C4-2B (cell line): ENCODE measurements at regions not wholly inside any gene's neighbourhood (a gene's known extent, or its start where the extent isn't known, plus 50 kb on each side); places are given as distances from the start of the nearest gene placed in this dataset.

Experiments used
- ZFX ChIP-seq: fragments of 450-650 bp; IDR thresholded peaks from 2 replicates; pipeline ENCODE4 v1.6.1; 2017
- TF ChIP-seq, protein P1 (sequence below): fragments of 450-650 bp; conservative IDR thresholded peaks from 2 replicates; pipeline ENCODE4 v1.5.1; 2017; ENCODE audit warnings: mild to moderate bottlenecking

DNA sequence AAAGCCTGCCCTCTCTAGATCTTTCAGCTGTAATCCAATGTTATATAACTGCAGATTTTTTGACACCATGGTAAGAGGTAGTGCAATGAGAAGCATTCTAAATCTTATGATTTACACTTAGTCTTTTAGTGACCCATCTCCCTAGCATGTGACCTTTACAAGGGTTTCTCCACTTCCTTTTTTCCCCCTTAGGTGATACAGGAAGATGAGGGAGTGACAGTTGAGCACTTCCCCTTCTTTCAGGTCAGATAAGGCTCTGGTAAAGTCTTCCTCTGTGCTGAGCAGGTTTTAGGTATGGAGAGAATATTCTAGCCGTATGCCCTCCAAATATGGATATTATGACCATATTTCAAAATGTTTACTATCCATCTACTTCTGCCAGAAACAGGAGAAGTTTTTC lies 753.6 kb downstream of the JRKL start:
- TF ChIP-seq, protein P1, sequence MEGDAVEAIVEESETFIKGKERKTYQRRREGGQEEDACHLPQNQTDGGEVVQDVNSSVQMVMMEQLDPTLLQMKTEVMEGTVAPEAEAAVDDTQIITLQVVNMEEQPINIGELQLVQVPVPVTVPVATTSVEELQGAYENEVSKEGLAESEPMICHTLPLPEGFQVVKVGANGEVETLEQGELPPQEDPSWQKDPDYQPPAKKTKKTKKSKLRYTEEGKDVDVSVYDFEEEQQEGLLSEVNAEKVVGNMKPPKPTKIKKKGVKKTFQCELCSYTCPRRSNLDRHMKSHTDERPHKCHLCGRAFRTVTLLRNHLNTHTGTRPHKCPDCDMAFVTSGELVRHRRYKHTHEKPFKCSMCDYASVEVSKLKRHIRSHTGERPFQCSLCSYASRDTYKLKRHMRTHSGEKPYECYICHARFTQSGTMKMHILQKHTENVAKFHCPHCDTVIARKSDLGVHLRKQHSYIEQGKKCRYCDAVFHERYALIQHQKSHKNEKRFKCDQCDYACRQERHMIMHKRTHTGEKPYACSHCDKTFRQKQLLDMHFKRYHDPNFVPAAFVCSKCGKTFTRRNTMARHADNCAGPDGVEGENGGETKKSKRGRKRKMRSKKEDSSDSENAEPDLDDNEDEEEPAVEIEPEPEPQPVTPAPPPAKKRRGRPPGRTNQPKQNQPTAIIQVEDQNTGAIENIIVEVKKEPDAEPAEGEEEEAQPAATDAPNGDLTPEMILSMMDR: no peak
- no peak for TF ChIP-seq ZFX
